SK-N-SH (cell line): ENCODE measurements at regions not wholly inside any gene's neighbourhood (a gene's known extent, or its start where the extent isn't known, plus 50 kb on each side); places are given as distances from the start of the nearest gene placed in this dataset.

Experiments
- CHD2 ChIP-seq: fragments of 150-350 bp; IDR thresholded peaks from 2 replicates; pipeline ENCODE4 v1.6.1; 2018; ENCODE audit warnings: low read length; ENCODE audit not compliant: partially characterized antibody
- EP300 ChIP-seq, 2 experiments: IDR thresholded peaks; 2 replicates each; pipeline versions ENCODE4 v1.4.0 to v1.6.1; 2012; ENCODE audit warnings: borderline replicate concordance in 1 of 2, low read depth in 1 of 2, low read length in 1 of 2
- EZH2phosphoT487 ChIP-seq: fragments of 200-600 bp; sonication (generic); IDR thresholded peaks from 2 replicates; pipeline ENCODE4 v1.6.1; 2017; ENCODE audit warnings: low read depth, mixed run types, mild to moderate bottlenecking, antibody characterized with exemption, moderate library complexity, borderline replicate concordance
- FOXM1 ChIP-seq: IDR thresholded peaks from 2 replicates; pipeline ENCODE4 v1.4.0; 2012; ENCODE audit warnings: low read depth, mild to moderate bottlenecking
- GABPA ChIP-seq: IDR thresholded peaks from 2 replicates; pipeline ENCODE4 v1.4.0; 2012; ENCODE audit warnings: low read depth, mild to moderate bottlenecking
- MXI1 ChIP-seq: IDR thresholded peaks from 2 replicates; pipeline ENCODE4 v1.6.1; 2012; ENCODE audit warnings: mild to moderate bottlenecking, low read depth, low read length, improper control_type of control experiment
- NRF1 ChIP-seq: IDR thresholded peaks from 2 replicates; pipeline ENCODE4 v1.6.1; 2012; ENCODE audit warnings: low read depth, mild to moderate bottlenecking, low read length
- RAD21 ChIP-seq: IDR thresholded peaks from 2 replicates; pipeline ENCODE4 v1.6.1; 2012; ENCODE audit warnings: mild to moderate bottlenecking, low read length
- RFX5 ChIP-seq: IDR thresholded peaks from 2 replicates; pipeline ENCODE4 v1.6.1; 2012; ENCODE audit warnings: mild to moderate bottlenecking, improper control_type of control experiment, low read length
- TCF12 ChIP-seq: IDR thresholded peaks from 2 replicates; pipeline ENCODE4 v1.4.0; 2012
- TF ChIP-seq, protein P1 (sequence below): fragments of 200-600 bp; sonication (generic); IDR thresholded peaks from 2 replicates; pipeline ENCODE4 v1.6.1; 2017; ENCODE audit warnings: antibody characterized with exemption, mild to moderate bottlenecking, moderate library complexity
- TF ChIP-seq, protein P2 (sequence below): fragments of 150-350 bp; IDR thresholded peaks from 2 replicates; pipeline ENCODE4 v1.6.1; 2017; ENCODE audit warnings: antibody characterized with exemption, low read length, low read depth, borderline replicate concordance

DNA sequence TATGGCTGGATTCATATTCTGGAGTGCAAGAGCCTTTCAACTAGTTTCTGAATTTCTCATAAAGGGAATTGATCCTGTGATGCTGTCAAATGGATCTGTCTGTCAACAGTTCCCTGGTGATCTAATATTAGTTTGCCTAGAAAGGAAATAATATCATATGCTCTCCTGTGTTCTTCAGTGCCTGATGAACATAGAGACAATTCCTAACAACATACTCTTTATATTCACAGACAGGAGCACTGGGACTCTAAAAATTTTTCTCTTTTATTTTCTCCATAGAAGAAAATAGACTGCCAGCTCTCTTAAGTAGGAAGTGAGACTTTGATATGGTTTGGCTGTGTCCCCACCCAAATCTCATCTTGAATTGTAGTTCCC, 259.7 kb downstream of the TMX3 start:
- TF ChIP-seq, protein P1, sequence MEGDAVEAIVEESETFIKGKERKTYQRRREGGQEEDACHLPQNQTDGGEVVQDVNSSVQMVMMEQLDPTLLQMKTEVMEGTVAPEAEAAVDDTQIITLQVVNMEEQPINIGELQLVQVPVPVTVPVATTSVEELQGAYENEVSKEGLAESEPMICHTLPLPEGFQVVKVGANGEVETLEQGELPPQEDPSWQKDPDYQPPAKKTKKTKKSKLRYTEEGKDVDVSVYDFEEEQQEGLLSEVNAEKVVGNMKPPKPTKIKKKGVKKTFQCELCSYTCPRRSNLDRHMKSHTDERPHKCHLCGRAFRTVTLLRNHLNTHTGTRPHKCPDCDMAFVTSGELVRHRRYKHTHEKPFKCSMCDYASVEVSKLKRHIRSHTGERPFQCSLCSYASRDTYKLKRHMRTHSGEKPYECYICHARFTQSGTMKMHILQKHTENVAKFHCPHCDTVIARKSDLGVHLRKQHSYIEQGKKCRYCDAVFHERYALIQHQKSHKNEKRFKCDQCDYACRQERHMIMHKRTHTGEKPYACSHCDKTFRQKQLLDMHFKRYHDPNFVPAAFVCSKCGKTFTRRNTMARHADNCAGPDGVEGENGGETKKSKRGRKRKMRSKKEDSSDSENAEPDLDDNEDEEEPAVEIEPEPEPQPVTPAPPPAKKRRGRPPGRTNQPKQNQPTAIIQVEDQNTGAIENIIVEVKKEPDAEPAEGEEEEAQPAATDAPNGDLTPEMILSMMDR = no peak
- TF ChIP-seq, protein P2, sequence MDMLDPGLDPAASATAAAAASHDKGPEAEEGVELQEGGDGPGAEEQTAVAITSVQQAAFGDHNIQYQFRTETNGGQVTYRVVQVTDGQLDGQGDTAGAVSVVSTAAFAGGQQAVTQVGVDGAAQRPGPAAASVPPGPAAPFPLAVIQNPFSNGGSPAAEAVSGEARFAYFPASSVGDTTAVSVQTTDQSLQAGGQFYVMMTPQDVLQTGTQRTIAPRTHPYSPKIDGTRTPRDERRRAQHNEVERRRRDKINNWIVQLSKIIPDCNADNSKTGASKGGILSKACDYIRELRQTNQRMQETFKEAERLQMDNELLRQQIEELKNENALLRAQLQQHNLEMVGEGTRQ = no peak
- TF ChIP-seq FOXM1 (no peak), NRF1 (no peak), RFX5 (no peak), RAD21 (no peak), CHD2 (no peak), EP300 (IDR thresholded peaks at IDR 0.05; ENCODE audit: borderline replicate concordance in 1 of 2, low read depth in 1 of 2, low read length in 1 of 2) (no peak), MXI1 (no peak), EZH2phosphoT487 (no peak), TCF12 (no peak), GABPA (no peak)
